DMS 273 (cell line): ENCODE measurements at regions not wholly inside any gene's neighbourhood (a gene's known extent, or its start where the extent isn't known, plus 50 kb on each side); places are given as distances from the start of the nearest gene placed in this dataset.

Source experiments
- DNase-seq: peaks from one replicate; lab custom pipeline; 2025; ENCODE audit not compliant: unreplicated experiment; lab: John Stamatoyannopoulos, UW

- no peak for DNase-seq
Measured at GRCh38 chr1:199752688-199753027, 274.9 kb upstream of the NR5A2 start.

- DNase-seq = no peak
Measured at GRCh38 chr1:199753513-199753912, 274.0 kb upstream of the NR5A2 start.

- no peak for DNase-seq
Measured at GRCh38 chr1:199756066-199756465, 271.4 kb upstream of the NR5A2 start.

GRCh38 chr1:199758626-199759255 lies 268.8 kb upstream of the NR5A2 start:
- no peak for DNase-seq

- DNase-seq = no peak
Measured at GRCh38 chr1:199759268-199759730, 268.2 kb upstream of the NR5A2 start.

- DNase-seq = no peak
Measured at GRCh38 chr1:199762572-199762971, 264.9 kb upstream of the NR5A2 start.

GRCh38 chr1:199766218-199766792 lies 261.2 kb upstream of the NR5A2 start:
- no peak for DNase-seq

- DNase-seq = no peak
Measured at GRCh38 chr1:199767700-199768099, 259.8 kb upstream of the NR5A2 start.

GRCh38 chr1:199774433-199775089 lies 252.9 kb upstream of the NR5A2 start:
- DNase-seq = peak; percentile 5

GRCh38 chr1:199776768-199777497 lies 250.6 kb upstream of the NR5A2 start:
- DNase-seq = no peak

GRCh38 chr1:199778324-199778955 lies 249.1 kb upstream of the NR5A2 start:
- DNase-seq = peak; percentile 11

- no peak for DNase-seq
Measured at GRCh38 chr1:199780091-199780490, 247.4 kb upstream of the NR5A2 start.

- no peak for DNase-seq
Measured at GRCh38 chr1:199780948-199781670, 246.4 kb upstream of the NR5A2 start.

- no peak for DNase-seq
Measured at GRCh38 chr1:199784138-199784895, 243.2 kb upstream of the NR5A2 start.

GRCh38 chr1:199786695-199787094 lies 240.8 kb upstream of the NR5A2 start:
- no peak for DNase-seq

GRCh38 chr1:199789141-199789540 lies 238.4 kb upstream of the NR5A2 start:
- no peak for DNase-seq

GRCh38 chr1:199791495-199791894 lies 236.0 kb upstream of the NR5A2 start:
- no peak for DNase-seq

GRCh38 chr1:199792874-199793273 lies 234.6 kb upstream of the NR5A2 start:
- DNase-seq = no peak

- no peak for DNase-seq
Measured at GRCh38 chr1:199794105-199794863, 233.2 kb upstream of the NR5A2 start.
